ACHN (cell line): ENCODE measurements at regions not wholly inside any gene's neighbourhood (a gene's known extent, or its start where the extent isn't known, plus 50 kb on each side); places are given as distances from the start of the nearest gene placed in this dataset.

Source experiments
- DNase-seq: peaks from one replicate; pipeline ENCODE4 v3.0.0-alpha.2; 2015
- in situ Hi-C: cut with HindIII; loops from 2 replicates; pipeline ENCODE4 v1.10.0; 2017; ENCODE audit warnings: low sequenced_read_pairs, low pct_ligation_motif_present, low pct_unique_long_range_greater_than_20kb

GRCh38 chr15:25268166-25268565 is 170.7 kb downstream of the UBE3A start:
- in situ Hi-C loops, result no loop called here
- DNase-seq, result no peak
